GM19238 (cell line): ENCODE measurements at regions not wholly inside any gene's neighbourhood (a gene's known extent, or its start where the extent isn't known, plus 50 kb on each side); places are given as distances from the start of the nearest gene placed in this dataset.
"Not testable (repeated sequence)": the region's sequence is repeated elsewhere in the genome, so short reads cannot be mapped to it uniquely, and the experiment has no call there.

Experiments used
- DNase-seq: peaks from one replicate; pipeline ENCODE4 v3.0.0; 2011; ENCODE audit warnings: low spot score; ENCODE audit not compliant: insufficient read length

DNA sequence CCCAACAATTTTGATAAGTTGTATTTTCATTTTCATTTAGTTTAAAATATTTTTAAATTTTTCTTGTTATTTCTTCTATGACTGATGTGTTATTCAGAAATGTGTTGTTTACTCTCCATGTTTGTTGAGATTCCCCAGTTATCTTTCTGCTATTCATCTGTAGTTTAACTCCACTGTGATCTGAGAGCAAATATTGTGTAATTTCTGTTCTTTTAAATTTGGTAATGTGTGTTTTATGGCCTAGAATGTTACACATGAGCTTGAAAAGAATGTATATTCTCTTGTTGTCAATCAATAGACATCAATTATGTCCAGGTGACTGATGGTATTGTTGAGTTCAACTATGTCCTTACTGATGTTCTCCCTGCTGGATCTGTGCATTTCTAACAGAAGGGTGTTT, 188.2 kb downstream of the CYP26B1 start:
- DNase-seq, result no peak

DNA sequence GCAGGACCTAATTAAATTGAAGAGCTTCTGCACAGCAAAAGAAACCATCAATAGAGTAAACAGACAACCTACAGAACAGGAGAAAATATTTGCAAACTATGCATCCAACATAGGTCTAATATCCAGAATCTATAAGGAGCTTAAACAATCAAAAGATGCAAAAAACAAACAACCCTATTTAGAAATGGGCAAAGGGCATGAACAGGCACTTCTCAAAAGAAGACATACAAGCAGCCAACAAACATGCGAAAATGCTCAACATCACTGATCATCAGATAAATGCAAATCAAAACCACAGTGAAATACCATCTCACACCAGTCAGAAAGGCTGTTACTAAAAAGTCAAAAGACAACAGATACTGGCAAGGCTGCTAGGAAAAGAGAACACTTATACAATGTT, 189.2 kb downstream of the CYP26B1 start:
- DNase-seq, result not testable (repeated sequence)

DNA sequence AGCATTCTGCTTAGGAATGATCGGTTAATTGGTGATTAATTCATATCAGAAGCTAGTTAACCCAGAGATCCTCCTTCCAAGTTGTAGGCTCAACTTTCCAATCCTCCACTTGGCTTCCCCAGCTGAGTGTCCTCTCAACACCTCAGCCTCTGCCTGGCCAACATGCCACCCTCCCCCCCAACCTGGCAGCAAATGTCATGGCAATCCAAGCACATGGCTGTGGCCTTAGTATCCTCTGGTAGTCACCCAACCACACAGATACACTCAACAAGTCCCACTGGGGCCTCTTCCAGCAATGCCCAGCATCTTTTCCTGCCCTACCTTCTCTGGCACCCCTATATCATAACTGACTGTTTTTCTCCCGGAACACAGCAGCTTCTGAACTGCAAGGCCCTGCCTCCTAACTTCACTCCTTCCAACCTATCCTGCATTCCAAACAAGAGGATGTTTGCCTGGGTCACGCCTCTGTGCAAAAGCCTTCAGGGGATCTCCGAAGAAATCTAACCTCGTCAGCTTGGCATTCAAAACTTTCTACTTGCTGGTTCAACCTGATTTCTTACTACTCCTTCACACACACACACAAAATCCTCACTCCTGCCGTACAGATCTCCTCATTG, 195.0 kb downstream of the CYP26B1 start:
- no peak for DNase-seq

DNA sequence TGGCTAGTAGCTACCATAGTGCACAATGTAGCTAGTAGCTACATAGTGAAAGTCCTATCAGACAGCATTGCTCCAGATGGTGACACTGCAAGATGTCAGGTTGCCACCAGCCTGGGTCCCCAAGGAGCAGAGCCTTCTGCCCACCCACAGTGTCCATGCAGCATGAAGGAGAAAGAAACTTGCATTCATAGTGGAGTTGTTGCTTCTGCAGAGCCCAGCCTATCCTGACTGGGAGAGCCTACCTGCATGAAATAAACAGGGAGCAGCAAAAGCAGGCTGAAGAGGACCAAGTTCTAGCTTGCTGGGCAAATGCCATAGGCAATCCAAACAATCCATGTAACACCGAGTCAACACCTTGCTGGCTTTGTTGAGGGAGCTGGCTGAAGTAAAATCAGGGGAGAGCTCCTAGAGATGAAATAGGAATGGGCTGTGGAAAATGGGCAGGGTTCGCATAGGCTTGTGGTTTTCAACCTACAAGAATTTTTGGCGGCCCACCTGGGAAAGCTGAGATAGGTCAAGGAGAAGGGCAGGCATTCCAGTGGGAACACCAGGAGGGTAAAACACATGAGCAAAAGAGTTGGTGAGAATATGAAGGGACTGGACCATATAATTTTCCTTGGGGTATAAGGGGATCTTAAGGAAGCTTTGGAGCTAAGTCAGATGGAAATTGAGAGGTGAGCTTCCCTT, 195.8 kb downstream of the CYP26B1 start:
- DNase-seq, result no peak

DNA sequence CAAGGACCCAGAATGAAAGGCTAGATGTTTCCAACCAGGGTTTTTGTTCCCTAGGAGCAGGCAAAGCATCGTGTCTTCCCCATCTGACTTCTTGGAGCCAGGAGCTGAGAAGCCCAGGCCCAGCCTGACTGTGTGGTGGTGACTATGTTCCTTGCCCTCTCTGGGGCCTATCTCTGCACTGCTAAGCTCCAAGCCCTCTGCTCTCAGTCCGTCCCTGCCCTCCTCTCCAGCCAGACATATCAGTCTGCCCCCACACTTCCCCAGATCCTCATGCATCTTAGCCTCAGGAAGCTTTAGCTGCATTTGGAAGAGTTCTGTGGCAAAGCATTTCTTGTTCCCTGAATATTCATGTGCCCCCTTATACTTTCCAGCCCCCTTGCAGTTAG, 196.6 kb downstream of the CYP26B1 start:
- no peak for DNase-seq

DNA sequence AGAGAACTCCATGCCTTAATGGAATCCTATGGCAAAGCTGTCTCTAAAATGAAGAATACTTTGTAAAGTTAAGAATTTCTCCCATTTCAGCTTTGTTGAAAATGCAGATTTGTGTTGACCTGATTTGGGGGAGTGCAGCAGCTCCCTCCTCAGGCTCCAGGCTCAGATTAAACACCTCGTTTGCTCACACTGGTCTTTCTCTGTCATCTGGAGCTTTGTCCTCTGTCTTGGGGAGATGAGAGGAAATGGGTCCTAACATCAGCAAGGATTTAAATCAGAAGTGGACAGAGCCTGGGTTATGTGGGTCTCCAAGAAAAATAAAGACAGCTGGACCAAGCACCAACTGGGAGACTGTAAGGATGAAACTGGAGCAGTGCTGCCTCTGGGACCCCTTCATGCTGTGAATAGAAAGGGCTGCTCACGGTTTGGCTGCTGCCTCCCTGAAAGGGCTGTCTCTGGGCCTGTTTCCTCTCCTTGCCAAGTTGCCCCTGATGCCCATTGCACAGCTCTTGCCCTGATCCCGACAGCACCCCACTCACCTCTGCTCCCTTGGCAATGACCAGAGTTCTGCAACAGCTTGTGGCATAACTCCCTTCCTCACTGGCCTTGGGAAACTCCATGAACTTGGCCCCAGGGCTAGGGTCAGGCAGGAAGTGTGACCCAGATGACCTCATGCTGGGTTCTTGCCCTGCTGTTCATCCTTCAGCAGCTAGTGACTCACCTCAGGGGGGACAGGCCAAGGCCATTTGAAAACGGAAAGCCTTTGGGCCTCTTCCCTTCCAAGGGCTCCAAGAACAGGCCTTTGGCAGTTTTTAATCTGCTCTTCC, 197.2 kb downstream of the CYP26B1 start:
- DNase-seq, result no peak

DNA sequence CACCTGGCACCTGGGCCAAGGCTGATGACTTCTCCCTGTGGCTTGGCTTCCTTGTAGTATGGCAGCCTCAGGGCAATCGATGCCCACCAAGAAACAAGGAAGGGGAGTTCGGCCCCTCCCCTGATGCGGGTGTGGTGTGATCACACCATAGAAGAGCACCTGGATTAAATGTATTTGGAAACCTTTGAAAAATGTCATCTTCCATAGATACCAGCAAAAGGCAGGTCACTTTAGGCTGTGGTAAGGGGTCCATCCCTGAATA, 198.2 kb downstream of the CYP26B1 start:
- DNase-seq, result no peak

DNA sequence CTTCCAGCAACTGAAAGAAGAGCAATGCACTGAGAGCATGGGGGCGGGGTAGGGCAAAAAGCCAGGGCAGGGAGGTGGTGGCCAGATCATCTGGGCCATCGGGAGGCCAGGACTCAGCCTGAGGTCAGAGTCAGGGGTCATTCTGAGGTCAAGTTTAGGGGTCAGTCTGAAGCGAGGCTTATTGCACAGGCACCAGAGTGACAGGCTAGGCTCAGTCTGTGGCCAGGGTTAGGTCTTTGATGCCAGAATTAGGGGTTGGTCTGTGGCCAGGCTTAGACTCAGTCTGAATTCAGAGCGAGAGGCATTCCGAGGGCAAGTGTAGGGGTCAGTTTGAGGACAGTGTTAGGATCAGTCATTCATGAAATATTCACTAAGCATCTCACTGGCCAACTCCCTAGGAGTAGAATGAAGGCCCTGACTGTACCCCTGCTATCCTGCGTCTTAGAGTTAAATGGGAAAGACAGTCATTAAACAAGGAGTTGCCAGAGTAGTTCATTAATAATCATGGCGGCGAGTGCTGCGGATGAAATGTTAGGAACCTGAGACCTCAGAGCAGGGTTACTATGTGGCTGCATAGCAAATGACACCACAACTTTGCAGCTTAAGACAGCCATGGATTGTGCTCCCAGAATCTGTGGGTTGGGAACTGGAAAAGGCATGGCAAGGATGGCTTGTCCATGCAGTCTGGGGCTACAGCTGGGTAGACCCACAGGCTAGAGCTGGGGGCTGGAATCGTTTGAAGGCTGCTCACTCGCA, 198.7 kb downstream of the CYP26B1 start:
- DNase-seq, result no peak

DNA sequence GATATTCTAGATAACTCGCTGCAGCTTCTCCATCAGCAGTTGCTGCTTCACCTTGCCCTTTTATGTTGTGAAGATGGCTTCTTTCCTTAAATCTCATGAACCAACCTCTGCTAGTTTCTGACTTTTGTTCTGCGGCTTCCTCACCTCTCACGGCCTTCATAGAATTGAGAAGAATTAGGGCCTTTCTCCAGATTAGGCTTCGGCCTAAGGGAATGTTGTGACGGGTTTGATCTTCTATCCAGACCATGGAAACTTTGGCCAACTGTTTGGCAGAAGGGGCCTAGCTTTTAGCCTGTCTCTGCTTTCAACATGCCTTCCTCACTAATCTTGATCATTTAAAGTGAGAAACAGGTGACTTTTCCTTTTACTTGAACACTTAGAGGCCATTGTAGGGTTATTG, 199.9 kb downstream of the CYP26B1 start:
- DNase-seq, result no peak

DNA sequence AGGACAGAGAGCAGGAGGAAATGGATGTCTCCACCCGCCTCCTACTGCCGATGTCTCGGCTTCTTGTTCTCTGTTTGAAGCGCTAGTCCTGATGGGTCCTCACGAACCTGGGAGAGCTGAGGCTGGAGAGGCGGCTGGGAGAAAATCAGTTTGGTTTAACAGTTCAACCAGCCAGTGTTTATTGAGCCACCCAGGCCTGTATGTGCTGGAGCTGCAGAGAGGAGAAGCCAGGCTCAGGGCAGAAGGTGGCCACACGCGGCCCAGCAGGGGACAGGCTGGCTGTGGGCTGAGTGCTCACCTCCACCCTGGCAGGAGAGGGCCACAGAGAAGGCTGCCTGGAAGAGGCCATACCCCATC, 202.1 kb downstream of the CYP26B1 start:
- no peak for DNase-seq

DNA sequence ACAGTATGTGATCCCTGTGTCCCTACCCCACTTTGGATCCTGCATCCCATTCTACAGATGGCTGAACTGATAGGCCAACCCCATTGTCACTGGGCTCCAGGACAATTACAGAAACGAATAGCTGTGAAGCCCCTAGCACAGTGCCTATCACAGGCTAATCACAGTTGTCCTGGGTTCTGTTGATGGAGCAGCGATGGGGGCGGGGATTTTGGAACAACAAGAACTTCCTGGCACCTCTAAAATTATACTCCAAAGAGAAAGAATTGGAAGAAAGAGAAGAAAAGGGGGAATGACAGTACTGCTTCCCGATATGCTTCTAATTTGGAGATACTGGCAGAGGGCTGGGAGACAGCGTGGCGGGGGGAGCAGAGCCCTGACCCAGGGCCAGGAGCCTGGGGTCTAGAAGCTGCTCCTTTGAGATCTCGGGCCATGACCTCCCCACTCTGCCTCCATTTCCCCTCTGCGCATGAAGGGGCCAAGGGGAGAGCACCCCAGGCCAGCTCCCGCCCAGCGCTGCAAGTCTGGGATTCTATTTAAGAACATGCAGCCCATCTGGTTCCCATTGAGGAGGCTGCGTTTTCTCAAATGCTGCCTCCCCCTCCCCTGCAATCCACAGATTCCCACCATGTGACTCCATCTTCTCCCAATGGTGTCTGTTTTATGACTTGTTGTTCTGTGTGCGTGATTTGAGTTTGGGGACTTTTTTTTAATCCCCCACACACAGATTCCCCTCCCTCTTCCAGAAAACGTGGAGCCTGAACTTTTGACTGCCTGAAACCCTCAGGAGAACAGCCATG, 202.7 kb downstream of the CYP26B1 start:
- DNase-seq, result no peak

DNA sequence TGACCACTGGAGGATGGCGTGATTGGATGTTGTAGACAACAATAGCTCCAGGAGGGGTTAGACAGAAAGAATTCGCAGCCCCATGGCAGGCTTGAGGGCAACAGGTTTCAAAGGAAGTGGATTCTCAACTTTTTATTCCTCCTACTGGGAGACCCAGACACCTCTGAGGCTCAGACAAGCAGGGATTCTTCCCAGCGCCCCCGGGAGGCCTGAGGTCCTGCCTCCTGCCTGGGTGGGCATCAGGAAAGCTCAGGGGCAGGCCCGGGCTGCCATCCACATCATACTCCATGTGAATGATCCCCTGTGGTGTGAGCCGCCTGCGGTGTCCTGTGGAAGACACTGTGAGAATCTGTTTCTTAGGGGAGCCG, 203.5 kb downstream of the CYP26B1 start:
- no peak for DNase-seq

DNA sequence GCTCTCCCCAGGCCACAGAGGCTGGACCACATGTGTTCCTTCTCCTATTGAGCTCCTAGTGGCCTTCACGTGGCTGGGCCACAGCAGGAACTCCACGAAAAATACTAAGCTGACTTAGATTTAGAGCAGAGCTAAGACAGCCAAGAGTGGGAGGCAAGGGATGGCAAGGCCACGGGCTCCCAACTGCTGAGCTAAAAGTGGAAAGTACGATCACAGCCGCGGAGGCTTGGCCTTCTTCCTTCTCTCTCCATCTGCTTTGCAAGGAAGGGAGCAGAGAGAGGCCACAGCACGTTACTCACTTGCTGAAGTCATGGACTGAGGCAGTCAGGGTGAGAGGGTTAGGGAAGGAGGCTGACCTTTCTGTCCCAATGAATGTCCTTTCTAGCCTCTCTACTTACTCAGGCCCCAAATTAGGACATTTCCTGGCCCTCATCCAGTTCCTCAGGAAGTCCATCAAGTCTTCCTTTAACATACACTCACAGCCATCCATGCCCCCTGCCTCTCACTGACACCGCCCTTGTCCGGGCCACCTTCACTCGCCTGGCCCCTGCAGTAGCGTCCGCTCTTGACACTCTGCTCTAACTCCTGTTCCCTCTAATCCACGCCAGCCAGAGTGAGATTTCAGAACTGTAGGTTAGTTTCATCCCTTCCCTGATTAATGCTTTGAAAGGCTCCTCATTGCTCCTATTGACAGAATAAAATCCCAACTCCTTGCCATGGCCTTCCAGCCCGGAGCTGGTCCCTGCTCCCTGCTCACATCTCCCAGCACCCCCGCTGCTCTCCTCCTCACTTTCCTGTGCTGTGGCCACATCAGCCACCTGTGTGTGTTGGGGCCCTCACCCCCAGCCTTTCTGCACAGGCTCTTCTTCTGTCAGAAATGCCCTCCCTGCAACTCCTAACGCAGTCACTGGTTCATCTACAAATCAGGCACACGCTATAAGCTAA, 204.2 kb downstream of the CYP26B1 start:
- DNase-seq, result no peak

DNA sequence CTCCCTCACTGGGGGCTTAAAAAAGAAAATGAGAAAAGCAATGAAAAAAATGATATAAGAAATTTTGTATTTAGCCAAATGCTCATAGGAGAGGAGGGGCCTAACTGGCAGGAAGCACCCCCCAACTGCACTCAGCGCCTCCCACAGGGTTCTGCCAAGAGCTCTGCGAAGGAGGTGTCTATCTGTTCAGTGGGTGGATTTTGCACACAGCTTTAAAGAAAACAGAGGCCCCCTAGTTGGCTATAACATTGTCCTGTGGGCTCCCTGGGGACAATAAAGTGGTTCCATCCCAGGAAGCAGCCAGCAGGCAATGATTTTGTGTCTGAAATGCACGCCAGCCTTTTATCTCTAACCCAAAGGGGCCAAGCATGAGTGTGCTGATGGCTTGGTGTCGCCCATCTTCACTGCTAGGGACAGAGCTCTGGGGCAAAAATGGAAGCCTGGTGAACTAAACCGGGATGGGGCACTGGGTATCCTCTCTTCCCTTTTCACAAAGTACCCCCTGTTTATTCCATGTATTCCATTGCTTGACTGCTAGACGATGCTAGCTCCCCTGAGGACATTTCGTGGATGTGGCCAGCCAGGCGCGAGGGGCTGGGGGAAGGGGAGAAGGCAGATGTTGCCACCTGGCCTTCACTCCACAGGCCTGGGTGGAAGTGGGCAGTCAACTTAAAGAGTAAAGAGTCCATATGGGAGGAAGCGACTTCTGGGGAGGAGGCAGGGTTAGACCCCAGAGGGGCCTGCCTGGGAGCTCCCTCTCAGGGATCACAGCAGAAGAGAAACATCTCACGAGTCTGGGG, 205.7 kb downstream of the CYP26B1 start:
- DNase-seq, result no peak

DNA sequence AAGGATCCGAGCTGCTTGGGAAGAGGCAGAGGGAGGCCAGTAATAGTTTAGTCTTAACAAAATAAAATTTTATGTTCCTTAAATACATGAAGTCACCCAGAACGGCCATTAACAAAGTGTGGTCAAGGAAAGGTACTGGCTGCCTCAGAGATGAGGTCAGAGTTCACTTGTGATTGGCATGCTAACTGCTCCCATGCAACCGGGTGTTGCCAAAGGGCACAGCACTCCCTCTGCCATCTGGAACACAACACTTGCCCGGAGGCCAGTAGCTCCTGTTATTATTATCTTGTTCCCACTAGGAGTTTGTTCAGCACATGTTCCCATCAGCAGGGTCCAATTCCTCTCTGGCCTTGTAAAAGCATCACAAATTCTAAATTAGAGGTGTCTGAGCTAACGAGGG, 207.0 kb downstream of the CYP26B1 start:
- no peak for DNase-seq

DNA sequence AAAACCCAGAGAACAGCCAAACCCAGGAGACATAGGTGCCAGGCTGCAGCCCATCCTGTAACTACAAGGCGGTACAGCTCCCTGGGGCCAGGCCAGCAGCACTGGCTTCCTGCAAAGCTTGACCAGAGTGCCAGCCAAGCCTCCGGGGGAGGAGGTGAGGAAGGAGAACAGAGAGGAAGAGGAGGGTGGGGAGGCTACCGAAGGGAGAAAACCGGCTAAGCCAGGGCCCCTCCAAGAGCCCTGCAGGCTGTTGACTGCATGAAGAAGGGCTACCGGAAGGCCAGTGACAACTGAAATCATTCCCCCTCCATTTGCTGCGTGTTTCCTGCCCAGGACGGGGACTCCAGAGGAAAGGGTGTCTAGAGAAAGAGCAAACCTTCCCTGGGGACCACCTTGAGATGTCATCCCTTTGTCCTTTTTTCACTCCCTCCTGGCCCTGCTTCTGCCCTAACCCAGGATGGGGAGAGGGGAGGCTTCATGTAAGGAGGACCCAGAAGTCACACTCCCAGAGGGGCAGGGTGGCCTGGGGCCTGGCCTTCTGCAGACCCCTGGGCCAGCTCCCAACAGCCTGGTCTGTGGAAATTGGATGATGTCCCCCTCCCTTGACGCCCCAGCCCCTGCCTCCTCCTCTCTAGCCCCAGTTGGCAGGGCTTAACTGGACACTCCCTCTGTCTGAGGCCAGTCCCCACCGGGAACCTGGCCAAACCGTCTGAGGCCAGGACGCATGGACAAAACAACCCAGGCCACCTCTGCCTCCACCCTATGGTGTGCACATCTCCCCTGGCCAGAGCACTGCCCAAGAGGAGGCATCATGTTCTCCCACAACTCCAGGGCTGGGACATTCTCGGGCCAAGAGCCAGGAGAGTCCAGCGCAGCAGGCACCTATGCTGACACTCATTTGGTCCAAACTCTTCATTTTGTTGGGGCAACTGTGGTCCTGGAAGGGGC, 207.8 kb downstream of the CYP26B1 start:
- DNase-seq, result no peak

DNA sequence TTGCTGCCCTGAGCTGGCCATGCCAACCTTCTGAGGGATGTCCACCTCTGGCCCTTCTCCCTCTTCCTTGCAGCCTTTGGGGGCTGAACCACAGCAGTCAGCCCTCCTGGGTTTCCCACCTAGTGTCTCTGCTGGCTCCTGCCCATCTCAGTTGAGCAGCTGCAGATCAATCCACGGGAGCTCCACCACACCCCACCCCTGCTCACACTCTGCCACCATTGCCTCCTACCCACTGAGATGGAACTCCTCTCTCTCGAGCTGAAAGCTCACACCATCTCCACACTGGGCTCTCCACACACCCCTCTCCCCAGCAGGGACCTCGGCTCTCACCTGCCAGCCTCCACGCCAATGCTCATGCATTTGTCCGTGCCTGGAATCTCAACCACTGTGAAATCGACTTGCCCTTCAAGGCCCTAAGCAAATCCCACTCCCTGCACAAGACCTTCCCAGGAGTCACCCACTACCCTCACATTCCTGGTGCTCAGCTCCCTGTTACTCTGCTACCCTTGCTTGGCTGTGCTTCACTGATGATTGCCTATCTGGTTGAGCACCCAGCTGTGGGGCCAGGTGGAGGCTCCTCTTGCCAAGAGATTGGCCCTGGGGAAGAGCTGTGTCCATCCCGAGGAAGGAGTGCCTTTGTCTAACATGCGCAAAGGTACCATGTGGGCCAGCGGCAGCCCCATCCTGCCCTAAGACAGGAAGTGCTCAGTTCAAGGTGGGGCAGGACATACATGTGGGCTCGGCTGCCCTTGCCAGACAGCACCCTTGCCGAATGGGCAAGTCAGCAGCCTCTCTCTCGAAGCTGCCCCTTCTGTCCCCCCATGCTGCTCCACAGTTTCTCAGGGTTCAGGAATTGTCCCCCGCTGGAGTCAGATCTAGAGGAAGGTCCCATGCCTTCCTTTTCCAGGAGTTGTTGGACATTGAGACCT, 208.7 kb downstream of the CYP26B1 start:
- no peak for DNase-seq
